Stimulated activated CD8-positive, alpha-beta memory T cell treated with anti-CD3 and anti-CD28 coated beads, Interleukin-4, amount 100 ng/mL, for 4 hours (primary cell): ENCODE measurements at regions not wholly inside any gene's neighbourhood (a gene's known extent, or its start where the extent isn't known, plus 50 kb on each side); places are given as distances from the start of the nearest gene placed in this dataset.
"Not testable (repeated sequence)": the region's sequence is repeated elsewhere in the genome, so short reads cannot be mapped to it uniquely, and the experiment has no call there.

Experiments used
- DNase-seq, 2 donors: peaks; one replicate each; pipeline ENCODE4 v3.0.0-alpha.2; 2020; ENCODE audit warnings: low read depth in 2 of 2, low spot score in 1 of 2

DNA sequence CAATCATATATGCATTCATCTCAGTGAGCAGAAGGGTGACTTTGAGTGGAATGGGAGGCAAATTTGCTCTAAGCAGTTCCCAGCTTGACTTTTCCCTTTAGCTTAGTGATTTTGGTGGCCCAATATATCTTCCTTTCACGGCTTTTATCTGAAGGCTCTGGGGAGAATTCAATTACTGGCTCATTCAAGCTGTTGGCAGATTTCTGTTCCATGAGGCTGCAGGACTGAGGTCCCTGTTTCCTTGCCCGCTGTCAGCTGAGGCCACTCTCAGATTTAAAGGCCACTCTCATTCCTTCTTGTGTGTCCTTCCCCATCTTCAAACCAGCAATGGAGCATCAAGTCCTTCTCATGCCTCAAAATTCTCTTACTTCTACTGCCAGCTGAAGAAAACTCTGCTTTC lies 170.4 kb upstream of the ATP10A start:
- DNase-seq = no peak

DNA sequence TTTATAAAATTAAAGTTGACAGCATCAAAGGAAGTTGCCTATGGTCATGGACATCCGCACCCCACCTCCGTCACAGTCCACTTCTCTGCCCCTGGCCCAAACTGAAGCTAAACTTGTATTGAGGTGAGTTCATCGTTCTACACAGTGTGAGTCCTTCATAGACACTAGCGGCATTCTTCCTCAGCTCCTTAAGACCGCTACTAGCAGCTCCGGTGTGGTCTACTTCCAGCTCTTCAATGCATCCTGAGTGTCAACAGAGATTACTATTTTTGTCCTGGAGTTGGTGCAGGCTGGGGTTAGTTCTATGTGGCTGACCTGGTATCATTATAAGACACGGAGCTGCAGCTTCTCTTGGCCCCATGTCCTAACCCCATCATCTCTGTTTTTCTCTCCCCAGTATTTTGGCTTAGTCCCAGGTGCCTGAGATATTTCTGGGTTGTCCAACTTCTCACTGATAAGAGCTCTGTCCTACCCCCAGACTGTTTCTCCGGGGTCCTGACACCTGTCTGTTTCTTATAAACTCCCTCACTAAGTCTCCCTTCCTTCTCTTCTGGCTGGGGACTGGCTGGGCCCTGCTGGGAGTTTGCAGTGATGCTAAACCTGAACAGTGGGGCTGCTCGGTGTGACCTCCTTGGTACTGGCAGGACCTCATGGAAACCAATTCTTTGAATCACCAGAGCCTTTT lies 169.2 kb upstream of the ATP10A start:
- no peak for DNase-seq

DNA sequence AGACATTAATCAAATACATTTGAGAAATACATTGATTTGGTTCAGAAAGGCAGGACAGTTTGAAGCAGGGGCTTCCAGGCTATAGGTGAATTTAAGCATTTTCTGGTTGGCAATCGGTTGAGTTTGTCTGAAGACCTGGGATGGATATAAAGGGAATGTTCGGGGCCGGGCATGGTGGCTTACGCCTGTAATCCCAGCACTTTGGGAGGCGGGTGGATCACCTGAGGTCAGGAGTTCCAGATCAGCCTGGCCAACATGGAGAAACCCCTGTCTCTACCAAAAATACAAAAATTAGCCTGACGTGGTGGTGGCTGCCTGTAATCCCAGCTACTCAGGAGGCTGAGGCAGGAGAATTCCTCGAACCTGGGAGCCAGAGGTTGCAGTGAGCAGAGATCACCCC lies 166.5 kb upstream of the ATP10A start:
- DNase-seq = not testable (repeated sequence)

DNA sequence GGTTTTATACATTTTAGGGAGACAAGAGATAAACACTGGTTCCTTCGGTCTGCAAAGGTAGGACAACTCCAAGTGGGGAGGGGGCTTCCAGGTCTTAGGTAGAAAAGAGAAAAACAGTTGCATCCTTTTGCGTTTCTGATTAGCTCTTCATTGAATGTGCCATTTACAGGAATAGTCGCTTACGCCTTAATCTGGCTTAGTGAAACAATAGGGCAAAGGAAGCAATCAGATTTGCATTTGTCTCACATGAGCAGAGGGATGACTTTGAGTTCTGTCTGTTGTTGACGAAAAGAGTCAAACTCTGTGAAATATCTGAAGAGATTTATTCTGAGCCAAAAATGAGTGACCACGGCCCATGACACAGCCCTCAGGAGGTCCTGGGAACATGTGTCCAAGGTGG lies 166.0 kb upstream of the ATP10A start:
- DNase-seq = no peak

DNA sequence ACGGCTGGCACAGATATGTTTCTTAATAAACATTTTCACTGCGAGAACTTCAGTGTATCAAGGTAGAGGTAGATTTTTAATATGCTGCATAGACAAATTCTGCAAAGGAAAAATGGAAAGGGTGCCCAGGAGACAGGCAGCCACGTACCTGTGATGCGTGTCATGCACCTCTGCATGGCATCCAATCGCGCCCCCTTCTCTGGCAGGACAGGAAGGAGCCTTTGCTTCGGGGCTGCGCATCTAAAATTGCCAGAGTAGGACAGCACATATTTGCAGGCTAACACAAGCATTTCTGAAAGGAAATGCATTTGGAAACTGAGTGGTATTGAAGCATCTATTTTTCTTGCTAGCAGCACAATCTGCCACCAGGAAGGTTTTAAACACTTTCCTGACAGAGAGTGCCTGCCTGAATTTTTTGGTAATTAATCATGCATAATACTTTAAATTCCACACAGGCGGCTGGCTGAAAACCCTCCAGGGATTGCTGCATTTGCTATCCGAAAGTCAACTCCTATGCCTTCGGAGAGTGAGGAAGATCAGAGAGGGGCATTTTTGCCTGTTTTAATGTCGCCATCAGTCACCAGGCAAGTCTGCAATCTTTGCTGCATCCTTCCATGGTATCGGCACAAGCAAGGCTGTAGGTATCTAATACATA lies 165.1 kb upstream of the ATP10A start:
- DNase-seq = no peak

DNA sequence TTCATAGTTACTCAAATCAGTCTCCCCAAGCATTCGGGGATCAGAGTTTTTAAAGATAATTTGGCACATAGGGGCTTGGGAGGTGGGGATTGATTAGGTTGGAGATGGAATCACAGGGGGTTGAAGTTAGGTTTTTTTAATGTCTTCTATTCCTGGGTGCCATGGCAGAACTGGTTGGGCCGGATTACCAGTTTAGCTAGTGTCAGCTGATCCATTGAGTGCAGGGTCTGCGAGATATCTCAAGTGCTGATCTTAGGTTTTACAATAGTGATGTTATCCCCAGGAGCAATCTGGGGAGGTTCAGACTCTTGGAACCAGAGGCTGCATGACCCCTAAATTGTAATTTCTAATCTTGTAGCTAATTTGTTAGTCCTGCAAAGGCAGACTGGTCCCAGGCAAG lies 163.5 kb upstream of the ATP10A start:
- DNase-seq = not testable (repeated sequence)

DNA sequence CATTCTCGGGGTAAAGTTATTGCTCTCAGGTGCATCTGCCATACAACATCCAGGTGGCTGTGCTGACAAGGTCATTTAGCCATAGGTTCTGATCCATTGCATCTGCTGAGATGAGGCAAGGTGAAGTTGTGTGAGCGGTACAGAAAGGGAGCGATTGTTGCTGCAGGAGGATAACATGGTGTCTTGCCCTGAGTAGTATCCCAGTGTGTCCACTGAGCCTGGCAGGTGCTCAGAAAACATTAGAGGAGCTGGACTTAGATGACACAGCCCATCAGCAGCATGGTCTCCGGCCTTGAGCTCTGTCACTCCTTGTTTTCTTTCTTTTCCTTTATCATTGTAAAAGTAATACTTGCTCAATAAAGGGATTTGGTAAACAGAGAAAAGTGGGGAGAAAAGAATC lies 161.1 kb upstream of the ATP10A start:
- DNase-seq = no peak

DNA sequence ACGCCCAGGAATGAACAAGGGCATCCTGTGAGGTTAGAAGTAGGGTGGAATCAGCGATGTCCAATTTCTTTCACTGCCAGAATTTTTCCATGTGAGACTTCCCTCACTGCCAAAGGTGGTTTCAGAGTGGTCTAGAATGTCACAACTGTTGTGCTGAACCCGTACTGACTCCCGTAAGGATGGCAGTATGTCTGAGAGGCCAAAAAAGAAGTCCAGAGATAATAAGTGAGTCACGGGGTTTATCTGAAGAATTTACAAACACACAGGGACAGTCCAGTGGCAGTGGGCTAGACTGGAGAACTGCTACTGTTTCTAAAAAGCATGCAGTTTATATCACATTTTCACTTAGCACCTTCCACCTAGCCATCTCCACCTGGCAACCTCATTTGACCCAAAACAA lies 160.6 kb upstream of the ATP10A start:
- no peak for DNase-seq

DNA sequence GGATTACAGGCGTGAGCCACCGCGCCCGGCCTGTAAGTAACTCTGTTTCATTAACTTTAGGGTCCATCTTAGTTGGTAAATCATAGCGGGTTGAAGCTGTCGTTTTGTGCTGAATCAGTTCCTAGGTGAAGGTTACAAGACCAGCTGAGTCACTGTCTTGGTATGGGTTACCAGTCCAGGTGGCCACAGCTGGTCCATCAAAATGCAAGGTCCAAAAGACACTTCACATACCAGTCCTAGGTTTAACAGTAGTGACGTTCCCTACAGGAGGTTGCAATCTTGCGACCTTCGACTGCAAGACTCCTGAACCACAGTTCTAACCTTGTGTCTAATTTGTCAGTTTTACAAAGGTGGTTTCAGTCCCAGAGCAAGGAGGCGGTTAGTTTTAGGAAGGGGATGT lies 160.1 kb upstream of the ATP10A start:
- no peak for DNase-seq

DNA sequence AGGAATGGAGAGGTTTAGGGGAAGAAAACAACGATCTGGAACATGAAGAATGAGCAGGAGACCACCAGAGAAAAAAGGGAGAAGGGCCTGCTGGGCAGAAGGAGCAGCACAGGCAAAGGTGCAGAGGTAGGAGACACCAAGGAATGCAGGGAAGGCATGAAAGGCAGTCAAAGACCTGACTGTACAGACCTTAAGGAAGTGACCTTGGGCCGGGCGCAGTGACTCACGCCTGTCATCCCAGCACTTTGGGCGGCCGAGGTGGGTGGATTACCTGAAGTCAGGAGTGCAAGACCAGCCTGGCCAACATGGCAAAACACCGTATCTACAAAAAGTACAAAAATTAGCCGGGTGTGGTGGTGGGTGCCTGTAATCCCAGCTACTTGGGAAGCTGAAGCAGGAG lies 157.7 kb upstream of the ATP10A start:
- no peak for DNase-seq

DNA sequence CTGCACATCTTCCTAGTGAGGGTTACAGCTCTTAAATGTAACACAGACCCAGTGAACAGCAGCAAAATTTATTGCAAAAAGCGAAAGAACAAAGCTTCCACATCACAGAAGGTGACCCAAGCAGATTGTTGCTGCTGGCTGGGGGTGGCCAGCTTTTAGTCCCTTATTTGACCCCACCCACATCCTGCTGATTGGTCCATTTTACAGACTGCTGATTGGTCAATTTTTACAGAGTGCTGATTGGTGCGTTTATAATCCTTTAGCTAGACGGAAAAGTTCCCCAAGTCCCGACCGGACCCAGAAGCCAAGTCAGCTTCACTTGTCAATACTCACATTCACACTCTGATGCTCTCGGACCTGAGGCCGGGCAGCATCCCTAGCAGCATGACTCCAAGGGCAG lies 154.5 kb upstream of the ATP10A start:
- no peak for DNase-seq

DNA sequence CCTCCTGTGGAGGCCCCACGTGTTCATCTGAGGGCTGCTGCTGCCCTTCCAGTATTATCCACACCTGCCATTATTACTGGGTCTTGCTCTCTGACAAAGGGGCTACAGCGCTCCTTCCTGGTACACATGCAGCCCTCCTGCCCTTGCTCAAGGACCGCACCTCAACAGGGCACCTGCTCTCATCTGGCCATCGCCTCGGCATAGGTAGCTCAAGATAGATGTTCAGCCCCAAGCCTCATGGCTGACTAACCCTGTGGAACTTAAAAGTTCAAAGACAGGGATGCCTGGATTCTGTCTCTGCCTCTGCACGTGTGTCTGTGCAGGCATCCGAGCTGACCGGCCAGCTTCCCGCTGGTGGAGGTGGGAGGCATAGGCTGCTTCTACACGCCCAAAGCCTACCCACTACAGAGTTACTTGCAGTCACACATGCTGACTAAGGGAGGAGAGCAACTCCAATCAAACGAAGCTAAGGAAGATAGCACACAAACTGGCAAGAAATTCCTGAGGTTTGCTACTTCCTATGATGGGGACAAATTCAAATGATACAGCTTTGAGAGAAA lies 152.5 kb upstream of the ATP10A start:
- DNase-seq = no peak

DNA sequence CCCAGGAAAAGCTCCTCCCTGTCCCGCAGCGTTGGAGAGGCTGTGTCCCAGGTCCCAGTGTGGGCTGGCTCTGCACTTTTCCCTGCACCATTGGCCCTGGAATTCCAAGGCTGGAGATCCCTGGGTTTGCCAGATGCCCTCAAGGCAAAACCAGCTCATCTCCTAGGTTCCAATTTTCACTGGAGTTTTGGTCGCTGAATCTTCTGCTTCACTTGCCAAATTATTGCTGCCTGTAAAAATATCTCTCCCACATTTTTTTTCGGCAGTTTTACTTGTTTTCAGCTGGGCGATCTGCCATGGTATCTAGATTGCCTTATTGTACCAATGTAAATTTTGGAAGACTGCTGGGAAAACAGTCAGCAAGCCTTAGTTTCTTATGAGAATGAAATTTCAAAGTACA lies 150.9 kb upstream of the ATP10A start:
- no peak for DNase-seq

DNA sequence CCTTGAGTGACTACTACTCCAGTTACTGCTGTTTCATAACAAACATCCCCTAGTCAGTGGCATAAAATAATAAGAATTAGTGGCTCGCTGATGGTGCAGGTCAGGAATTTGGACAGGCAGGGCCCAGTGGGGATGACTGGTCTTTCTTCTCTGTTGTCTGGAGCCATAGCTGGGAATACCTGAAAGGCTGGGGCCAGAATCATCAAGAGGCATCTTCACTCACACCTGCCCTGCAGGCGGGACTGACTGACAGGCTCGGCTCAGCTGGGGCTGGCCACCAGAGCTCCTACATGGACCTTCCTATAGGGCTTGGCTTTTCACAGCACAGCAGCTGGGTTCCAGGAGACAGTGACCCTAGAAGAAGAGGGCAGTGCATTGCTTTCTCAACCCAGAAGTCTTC lies 148.8 kb upstream of the ATP10A start:
- no peak for DNase-seq

DNA sequence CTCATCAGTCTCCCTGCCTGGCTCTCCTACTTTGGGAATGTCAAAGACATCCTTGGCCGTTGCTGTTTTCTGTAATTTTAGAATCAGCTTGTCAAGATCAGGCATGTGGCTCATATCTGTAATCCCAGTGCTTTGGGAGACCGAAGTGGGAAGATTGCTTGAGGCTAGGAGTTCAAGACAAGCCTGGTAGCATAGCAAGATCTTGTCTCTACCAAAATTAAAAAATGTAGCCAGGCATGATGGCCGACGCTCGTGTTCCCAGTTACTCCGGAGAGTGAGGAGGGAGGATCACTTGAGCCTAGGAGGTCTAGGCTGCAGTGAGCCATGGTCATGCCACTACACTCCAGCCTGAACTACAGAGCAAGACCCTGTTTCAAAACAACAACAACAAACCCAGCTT lies 144.0 kb upstream of the ATP10A start:
- DNase-seq = no peak

DNA sequence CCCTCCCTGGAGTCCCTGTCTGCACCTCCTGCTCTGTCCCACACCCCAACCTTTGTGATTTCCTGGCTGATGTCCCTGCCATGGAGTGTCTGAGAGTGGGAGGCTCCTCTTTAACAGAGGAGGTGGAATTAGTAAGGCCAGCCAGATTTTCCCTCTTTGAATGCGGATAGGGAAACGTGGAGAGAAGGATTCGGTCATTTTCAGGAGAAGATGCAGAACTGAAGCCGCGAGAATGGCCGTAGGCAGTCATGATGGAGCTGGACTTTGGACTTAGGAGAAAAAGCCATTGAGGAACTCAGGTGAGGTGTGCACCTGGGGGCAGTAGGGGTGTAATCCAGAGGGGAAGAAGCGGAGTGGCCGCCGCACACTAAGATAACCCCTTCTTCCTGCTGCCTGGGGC lies 138.1 kb upstream of the ATP10A start:
- DNase-seq = no peak

DNA sequence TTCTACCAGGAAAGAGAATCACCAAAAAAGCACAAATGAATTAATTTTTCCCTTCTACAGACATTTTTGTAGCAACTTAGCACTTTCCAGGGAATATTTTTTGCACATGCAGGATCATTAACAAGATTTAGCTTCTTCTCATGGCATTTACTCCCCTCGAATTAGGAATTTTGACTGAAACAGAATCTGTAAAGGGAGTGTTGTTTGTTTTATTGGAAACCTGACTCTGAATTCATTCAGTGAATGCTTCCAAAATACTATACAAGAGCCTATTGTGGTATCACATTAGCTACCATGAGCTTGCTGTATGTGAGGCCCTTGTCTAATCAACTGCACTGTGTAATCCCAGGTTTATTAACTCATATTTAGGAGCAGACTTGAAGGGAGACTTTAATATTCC lies 130.4 kb upstream of the ATP10A start:
- no peak for DNase-seq

DNA sequence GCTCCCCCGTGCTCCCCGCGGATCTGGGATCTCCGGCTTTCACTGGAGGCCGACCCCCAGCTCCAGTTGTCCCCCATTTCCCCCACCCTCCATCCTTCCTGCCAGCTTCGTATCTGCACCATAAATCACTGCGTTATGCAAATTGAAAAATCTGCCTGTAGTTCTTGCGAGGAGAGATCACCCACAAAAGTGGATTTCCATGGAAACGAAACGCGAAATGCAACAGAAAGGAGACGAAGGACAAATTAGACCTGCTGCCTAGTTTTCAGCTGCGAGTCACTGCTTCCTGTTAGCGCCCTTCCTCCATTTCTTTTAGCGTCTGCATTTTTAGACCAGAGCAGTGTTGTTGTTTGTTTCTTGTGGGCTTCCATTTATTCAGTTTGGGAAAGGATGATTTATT lies 127.1 kb upstream of the ATP10A start:
- no peak for DNase-seq

DNA sequence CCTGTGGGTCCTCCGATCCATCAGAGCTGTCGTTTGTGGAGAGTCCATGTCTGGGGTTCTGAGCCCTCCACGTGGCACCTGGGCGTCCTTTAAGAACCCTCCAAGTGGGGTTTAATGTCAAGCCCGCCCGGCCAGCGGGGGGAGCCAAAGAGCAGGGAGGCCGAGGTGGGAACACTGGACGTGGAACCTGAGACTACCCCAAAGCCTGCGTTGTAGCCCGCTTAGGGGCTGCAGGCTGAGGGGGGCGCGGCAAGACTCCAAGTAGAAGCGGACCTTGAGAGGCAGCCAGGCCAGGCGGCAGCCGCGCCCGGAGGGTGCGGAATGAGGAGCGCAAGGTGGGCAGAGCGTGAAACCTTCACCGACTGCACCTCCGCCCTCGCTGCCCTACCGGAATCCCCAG lies 126.2 kb upstream of the ATP10A start:
- no peak for DNase-seq

DNA sequence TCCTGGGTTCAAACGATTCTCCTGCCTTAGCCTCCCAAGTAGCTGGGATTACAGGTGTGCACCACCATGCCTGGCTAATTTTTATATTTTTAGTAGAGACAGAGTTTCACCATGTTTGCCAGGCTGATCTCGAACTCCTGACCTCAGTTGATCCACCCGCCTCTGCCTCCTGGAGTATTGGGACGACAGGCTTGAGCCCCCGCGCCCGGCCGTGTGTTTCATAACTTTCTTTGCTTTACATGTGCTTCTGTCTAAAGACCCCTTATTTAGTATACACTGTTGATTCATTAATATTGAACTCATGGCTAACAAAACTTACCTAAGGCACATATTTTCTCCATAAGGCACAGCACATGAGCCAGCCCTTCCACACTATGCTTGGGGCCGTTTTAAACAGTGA lies 125.6 kb upstream of the ATP10A start:
- DNase-seq = not testable (repeated sequence)

DNA sequence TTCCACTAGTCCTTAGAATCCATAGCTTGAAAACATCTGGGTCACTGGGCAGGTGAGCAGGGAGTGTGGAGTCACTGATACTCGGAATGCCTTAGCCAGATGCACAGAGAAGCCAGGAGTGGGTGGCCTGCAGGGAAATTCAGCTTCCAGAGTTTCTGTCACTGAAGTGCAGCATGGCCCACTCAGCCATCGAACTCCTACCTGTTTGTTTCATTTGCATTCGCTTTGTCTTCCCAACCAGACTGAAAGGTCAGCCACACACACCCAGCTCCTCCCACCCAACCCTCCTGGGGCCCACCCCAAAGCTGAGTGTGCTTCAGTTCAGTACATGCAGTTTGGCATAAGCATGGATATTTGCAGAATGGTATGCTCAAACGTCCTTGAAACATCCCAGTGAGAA lies 124.5 kb upstream of the ATP10A start:
- DNase-seq = no peak

DNA sequence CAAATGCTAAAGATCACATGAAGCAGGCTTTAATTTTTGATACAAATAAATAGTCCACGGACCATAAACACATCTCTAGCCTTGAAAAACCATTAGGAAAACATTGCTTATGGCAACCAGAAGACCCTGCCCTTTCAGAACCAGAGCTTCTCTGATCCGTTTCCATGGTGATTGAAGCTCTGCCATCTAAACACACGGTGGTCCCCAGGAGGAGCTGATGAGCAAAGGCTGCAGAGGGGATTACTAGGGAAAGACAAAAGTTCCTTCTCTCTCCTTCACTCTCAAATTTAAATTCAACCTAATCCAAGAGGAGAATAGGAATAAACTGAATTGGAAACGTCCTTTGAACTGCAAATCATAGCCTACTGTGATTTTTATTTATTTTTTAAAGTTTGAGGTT lies 122.0 kb upstream of the ATP10A start:
- no peak for DNase-seq

DNA sequence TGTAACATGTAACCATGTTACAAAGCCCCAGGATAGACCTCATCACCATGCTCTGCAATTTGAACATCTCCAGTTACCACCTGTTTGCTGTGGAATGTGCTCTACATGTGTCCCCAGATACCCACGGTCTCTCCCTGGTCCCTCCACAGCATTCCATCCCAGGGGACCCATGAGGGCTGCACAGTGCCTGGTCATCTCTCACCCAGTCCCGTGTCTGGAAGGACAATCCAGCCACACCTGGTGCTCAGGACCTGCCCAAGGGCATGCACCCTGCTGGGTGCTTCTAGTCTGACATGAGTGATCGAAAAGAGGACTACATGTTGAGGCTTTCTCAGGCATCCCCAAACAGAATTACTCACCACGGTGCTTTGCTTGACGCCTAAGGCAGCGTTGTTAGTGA lies 119.6 kb upstream of the ATP10A start:
- no peak for DNase-seq
